8988T (cell line): ENCODE measurements at regions not wholly inside any gene's neighbourhood (a gene's known extent, or its start where the extent isn't known, plus 50 kb on each side); places are given as distances from the start of the nearest gene placed in this dataset.

Experiments used
- DNase-seq: peaks from one replicate; pipeline ENCODE4 v3.0.0; 2011

DNA sequence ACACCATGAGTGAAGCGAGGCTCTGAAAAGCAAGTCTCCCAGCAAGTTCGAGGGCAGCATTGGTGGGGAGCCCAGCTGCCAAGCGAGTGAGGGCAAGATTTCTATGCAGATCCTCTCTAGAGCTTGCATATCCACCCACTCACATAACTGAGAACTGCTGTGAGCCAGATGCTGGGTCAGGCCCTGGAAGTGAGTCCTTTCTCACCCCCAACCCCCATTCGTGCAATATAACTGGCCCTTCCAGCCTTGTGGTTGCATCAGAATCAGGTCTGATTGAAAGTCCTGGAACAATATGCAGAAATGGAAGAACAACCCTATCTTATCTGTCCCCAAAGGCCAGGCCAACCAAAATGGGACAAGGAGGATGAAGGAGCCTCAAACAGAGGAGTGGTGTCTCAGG is 146.6 kb downstream of the IRX5 start:
- DNase-seq, result no peak

DNA sequence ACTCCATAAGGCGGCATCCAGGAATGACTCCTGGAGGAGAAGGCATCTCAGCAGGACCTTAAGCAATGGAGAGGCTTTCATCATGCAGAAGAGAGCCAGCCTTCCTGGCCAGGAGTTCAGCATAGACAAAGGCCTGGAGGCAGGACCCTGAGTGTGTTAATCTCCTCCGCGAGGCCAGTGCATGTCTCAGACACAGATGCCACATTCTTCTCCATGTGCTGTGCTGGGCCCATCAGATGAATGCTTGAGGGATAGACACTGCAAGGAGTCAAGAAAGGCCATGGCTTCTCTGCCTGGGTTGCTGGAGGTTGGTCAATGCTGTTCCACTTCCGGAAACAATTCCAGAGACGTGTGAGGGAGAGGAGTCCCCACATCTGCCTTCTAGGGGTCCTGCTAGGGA is 147.5 kb downstream of the IRX5 start:
- no peak for DNase-seq

DNA sequence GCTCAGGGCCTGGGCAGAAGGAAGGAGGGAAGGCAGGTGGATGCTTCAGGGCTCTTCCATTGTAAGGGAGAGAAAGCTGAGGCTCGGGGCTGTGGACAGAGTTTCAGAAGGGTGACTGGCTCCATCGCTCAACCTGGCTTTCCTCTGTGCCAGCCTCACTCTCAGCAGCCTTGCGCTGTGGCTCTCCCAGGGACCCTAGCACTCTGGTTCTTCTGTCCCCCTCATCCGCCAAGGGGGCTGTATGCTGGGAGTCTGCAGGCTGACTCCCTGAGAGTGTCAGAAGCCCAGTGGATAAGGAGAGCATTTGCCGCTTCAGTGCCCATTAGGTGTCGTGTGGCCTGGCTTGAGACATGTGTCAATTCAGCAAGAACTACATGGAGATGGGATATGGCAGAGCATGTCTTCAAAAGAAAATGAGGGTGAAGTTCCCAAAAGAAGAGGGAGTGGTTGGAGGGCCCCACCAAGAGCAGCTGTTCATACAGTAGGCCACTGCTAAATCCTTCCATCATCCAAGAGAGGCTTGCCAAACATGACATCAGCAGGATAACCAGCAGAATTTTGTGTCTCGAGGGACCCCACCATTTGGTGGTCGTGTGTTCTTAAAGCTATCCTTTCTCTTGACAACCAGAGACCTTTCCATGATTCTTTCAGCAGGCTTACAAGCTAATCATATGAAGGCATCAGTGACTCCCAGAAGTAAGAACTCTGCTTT is 148.2 kb downstream of the IRX5 start:
- DNase-seq, result no peak

DNA sequence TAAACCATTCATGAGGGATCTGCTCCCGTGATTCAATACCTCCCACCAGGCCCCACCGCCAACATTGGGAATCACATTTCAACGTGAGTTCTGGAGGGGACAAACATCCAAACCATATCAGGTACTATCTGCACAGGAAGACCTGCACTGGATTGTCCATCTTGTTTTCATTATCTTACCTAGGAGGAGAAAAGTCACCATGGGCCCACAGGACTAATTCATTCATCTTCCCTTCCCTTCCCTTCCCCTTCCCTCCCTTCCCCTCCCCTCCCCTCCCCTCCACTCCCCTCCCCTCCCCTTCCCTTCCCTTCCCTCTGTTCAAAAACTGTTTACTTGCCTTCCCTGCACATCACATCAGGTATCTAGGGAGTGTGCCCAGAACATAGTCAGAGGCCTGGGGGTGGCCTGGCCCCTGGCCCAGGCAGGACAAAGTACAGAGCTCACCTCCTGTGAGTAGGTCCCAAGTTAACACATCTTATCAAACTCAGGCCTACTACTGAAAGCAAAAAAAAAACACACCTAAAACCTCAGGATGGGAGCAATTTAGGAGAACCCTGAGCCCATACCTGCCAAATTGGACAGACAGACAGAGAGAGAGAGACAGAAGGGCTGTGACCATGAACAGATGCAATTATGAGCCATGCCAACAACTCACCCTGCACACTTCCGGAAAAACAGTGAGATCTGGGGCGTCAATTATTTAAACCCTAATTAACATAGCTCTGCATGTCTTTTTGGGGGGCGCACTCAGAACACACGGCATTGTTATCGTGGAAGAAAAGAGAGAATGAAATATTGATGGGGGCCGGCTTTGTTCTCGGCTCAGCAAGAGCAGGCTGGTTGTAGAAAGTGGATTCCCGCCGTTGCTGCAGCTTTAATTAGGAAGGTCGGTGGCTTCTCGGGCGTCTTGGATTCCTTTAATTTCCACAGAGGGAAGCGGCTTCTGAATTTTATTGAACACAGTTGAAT is 151.2 kb downstream of the IRX5 start:
- DNase-seq, result no peak

DNA sequence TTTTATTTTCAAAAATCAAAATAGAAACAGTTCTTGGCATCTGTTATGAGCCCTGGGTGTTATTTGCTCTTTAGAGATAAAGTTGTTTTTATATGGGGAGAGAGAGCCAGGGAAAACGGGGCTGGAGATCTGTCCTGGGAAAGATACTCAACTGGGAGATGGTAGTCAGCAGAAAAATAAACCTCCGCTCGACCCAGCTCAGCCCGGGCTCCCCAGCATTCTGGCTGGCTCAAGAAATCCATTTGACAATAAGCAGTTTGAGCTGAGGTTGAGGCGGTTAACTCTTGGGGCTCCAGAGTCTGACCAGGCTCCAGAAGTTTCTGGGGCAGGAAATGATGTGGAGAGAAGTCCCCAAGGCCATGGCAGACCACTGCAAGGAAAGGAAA is 151.9 kb downstream of the IRX5 start:
- DNase-seq, result no peak

DNA sequence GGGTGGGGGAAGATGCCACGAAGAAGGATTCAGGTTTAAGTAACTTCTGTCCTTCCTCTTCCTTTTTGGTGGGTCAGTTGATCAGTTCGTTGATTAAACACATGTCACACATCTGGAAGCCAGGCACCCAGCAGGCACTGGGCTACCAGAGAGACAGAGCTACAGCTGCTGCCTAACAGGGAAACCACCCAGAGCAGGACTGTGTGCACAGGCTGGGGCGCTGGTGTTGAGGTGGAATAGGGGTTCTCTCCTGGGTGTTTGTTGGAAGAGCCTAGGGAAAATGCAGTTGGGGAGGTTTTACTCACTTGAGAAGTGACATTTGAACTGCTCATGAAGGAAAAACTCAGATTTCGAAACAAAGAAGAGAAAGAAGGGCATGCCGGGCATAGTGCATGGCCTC is 152.4 kb downstream of the IRX5 start:
- no peak for DNase-seq

DNA sequence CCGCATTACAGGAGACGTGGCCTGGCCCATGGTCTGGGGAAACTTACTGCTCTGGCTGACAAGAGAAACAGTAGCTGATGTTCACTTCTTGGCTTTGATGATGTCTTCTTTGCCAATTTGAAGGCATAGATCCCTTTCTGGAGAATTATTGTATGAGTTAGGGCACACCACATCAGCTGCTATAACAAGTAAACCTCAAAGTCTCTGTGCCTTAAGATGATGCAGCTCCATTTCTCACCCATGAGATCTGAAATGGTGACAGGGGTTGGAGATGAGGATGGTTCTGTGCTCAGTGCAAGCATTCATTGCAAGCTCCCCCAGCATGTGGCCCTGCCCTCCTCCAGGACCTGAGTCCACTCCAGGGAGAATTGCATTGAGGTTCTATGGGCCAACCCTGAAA is 157.4 kb downstream of the IRX5 start:
- no peak for DNase-seq

DNA sequence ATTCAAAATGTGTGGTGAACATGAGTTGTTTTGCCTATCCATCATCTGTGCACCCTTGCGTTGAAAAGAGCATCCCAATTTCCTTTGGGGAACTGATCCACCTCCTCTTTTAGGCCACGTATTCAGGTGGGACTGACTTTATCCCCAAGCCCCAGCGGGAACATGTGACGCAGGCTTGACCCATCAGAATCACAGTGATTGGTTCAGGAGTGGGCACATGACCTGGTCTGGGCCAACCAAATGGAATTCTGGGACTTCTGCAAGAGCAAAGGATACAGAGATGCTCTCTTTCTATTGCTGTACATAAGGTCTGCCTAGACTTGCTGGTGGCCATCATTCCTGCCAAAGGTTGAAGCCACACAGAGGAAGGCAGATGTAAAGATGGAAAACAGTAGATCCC is 158.9 kb downstream of the IRX5 start:
- no peak for DNase-seq

DNA sequence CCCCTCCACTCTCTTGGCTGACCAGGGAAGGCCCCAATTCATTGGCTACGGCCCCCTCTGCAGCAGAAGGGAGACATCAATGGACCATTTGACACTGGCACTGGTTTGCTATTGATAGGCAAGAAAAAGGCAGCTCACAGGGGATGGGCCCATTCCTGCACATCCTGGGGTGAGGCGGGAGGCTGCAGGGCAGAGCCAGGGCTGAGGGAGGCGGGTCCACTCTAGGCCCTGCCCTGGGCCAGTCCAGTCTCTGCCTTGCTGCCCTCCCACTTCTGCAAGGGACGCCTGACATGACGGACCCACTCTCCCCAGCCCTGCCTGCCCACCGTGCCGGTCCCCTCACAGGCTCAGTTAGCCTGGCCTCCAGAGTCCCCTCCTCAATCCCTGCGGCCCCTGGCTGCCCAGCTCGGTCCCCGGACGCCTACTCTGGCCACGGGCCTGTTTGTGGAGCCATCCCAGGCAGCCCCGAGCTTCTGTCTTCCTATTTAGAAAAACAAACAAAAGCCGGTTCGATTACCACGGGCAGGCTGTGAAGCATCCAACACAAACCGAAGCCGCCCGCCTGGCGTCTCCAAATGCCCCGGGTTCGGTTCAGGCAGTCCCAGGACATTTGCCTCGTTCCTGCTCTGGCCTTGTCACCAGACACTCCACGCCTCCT is 160.7 kb downstream of the IRX5 start:
- no peak for DNase-seq

DNA sequence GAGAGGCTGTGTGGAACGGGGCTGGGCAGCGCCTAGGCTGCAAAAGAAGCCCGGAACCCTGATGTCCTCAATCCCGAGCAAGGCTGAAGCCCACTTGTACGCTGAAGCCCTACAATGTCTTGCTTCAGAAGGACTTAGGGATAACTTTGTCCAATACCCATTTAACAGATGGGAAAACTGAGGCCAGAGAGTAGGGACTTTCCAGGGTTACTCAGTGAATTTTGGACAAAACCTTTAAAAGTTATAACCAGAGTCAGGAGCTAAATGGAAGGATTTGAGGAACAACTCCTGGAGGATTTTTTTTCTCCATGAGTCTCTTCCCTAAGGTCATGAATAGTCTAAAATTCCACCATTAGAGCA is 161.2 kb downstream of the IRX5 start:
- no peak for DNase-seq

DNA sequence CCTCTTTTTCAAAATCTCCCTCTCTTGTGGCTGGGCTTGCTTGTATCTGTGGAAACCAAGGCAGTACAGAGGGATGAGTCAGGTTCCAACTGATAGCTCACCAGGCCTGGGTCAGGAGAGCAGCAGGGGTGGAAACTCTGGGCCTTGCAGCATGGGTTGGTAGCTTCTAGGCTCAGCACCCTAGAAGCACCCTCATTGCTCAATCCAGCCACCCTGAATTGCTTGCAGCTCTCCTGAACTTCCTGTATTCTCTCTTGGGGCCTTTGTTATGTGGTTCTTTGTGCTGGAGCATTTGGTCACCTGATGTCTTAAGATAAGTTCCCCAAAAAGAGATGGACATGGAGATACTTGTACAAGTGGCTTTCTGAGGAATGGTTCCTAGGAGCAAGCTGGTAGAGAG is 169.4 kb downstream of the IRX5 start:
- no peak for DNase-seq

DNA sequence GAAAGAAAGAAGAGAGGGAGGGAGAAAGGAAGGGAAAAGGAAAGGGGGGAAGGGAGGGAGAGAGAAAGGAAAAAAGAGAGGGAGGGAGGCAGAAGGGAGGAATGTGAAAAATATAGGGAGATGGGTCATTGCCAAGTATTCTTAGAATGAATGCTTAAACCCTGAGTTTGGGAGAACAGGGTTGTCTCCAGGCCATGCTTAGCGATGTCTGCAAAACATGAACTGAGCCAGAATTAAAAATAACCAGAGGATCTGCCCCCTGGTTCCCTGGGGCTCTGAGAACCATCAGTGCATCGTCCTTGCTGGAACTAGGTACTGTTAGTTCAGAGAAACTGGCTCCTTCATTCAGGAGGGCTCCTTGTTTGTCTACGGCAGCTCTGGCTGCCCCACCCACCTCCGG is 170.4 kb downstream of the IRX5 start:
- no peak for DNase-seq

DNA sequence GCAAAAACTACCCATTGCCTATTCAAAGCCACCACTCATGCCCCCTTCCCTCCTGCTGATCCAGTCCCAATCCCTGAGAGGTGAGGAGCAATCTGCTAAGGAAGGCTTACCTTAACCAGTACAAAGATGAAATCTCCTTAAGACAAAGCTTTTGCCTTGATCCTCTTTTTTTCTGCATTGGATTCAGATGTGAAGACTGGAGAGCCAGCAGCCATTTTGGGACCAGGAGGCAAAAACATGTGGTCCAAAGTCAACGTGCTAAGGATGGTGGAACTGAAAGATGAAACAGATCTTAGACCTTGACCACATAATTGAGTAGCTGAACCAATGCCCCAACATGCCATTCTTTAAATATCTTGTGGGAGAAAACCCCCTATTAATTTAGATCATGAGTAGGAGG is 171.4 kb downstream of the IRX5 start:
- no peak for DNase-seq

DNA sequence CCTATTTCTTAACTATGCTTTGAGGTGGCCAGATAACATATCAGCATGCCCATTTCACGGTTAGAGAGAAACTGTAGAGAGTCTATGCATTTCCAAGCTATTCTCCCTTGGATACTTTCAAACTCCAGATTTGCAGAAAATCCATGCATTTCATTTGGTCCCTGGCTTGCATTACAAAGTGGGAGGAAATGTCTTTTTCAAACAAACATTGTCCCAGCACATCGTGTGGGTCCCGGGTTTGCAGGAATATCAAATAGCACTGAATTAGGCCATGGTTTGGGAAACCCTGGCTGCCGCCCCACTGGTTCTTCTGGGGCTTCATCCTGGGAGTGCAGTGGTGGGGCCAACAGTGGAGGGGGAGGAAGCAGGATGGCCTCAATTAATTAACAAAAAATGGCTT is 171.9 kb downstream of the IRX5 start:
- DNase-seq, result no peak

DNA sequence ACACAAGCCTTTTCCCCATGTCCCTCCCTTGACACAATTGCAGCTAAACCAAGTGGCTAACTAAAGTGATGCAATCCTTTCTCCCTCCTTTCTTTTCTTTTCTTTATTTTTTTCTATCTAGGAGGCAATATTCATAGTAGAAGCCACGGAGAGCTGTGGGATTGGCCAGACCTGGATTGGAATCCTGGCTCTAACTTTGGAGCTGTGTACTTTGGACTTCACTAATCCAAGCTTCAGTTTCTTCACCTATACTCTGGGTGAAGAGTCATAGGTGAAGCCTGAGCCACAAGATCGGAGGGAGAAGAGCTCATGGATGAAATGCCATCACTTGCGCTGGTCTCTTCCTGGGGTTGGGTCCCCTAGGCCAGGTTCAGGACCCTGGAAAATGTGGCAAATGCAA is 177.2 kb downstream of the IRX5 start:
- DNase-seq, result no peak

DNA sequence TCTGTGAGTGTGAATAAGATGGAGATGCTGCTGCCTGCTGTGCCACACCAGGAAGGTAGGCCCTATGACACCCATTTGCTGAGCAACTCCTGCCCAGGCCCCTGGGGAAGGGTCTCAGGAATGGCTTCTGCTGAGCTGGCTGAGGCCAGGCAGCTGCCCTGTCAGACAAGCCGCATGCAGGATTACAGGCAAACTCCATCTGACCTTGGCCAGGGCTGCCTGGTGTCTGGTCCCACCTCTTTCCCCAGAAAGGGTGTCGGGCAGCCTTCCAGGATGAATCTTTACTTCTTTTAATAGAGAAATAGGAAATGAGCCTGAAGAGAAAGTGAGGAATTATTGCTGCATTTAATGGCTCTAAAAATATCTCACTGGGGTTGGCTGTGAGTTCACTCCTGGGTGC is 182.5 kb downstream of the IRX5 start:
- no peak for DNase-seq

DNA sequence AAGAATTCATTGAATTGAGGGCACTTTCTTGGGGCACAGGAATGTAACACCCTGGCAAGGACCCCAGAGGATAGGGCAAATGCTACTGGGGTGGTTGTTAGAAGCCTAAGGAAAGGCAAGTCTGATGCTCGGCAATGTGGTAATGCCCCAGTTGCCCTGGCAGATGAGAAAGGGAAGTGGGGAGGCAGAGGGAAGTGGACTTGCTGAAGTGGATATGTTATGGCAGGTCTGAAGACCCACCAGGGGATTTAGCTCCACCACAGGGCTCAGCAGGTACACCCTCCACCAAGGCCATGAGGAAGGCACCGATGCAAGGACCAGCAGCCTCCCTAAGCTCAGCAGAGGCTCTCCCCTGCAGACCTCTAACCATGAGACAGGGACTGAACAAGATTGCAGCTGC is 184.8 kb downstream of the IRX5 start:
- DNase-seq, result no peak

DNA sequence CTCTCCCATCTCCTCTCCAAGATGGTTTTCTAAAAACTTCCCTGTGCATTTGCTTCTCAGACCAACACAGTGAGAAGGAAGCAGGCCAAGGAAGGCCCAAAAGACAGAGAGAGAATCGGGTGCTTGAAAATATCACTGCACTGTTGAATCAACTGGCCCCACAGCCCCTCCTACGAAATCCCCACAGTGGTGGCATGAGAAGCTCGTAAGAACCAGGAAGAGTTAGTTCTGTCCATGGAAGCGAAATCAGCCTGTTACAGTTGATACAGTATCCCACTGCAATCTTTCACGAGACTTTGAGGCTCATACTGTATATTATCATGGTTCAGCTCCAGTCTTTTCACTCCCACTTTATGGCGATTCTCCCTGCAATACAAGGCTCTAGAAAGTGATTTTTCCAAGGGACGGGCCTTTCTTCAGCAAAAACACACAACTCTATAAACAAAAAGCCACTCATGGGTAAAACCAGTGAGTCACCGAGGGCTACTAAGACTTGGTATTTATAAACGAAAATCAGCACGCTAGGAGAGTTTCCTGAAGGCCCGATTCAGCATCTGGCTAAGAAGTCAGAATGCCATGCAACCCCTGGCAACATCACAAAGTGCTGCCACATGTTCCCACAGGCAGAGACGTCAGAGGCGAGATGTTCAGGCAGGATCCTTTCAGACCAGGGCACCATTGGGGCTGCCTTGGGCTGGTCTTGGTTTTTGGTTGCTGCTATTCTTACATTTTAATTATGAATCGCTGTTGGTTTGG is 185.7 kb downstream of the IRX5 start:
- no peak for DNase-seq

DNA sequence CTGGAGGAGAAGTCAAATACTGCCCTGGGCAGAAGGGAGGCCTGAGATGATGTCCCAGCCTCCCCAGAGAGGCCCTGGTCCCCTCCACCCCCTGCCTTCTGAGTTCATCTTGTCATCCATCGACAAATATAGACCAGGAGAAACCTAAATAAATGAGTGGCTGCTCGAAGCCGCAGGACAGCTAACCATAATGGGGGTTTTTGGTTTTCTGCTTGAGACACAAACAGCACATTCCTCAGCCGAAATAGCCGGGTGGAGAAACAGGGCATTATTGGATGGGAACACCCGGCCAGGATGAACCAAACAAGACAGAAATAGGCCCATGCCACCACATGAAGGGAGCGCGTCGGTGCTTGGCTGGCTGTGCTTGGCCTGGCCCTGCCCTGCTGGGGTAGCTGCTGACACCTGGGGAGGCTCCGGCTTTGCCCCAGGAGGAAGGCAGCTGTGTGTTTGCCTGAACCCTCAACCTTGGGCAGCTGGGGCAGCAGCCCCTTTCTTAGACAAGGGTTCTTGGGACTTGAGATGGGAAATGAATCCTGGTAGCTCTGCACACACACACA is 188.1 kb downstream of the IRX5 start:
- no peak for DNase-seq

DNA sequence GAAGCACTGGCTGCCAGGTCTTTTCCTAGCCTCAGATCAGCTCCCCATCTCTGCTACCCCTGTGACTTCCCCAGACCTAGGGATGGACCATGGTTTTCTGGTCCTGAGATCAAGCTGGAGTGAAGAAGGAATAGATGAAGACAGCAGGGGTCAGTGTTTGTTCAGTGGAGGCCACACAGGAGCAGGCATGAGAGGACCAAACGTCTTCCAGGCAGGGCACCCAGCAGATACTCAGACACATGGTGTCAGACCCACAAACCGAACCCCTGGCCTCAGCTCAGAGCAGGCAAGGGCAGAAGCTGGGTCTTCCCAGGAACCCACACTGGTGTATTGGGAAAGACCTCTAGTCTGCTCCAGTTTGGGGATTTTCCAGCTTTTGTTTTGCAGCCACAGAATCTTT is 189.7 kb downstream of the IRX5 start:
- no peak for DNase-seq

DNA sequence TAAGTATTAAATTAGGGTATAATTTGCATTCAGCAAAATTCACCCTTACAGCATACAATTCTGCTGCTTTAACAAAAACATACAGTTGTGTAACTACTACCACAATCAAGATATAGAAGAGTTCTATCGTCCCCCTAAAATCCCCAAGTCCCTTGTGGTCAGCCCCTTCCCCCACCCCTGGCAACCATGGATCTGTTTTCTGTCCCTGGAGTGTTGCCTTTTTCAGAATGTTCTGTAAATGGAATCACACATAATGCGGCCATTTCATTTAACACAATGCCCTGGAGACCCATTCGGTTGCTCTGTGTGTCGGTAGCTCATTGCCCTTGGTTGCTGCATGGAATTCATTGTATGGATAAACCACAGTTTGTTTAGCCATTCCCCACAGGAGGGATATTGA is 190.2 kb downstream of the IRX5 start:
- no peak for DNase-seq

DNA sequence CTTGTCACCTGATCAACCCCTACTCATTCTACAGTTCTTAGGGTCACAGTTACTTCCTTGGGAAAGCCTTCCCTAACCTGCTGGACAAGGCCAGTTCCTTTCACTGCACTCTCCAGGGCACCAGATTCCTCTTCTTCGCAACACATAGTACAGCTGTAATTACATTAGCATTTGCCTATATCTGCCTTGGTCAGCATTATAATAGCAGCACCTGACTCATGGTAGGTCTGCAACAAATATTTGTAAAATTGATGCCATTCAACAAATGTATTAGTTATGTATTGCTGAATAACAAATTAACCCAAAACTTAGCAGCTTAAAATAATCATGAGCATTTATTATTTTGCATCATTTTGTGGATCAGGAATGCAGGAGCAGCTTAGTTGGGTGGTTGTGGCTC is 193.0 kb downstream of the IRX5 start:
- DNase-seq, result no peak

DNA sequence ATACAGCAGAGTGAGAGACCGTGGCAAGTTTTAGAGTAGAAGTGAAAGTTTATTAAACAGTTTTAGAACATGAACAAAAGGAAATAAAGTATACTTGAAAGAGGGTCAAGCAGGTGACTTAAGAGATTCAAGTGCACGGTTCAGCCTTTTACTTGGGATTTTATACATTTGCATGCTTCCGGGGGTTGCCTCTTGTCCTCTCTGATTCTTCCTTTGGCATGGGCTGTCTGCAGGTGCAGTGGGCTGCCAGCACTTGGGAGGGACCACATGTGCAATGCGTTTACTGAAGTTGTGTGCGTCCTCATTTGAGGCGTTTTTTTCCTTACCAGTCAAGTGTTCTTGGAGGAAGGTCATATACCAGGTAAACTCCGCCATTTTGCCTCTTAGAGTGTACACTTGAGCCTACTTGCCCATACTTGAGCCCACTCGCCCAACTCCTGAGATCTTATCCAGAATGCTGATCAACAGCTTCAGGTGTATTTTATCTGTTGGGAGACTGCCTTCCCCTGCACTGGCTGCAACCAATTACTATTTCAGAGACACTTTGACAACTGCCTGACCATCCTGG is 195.2 kb downstream of the IRX5 start:
- no peak for DNase-seq
